Kidney (tissue), 13 donors: ENCODE measurements at regions not wholly inside any gene's neighbourhood (a gene's known extent, or its start where the extent isn't known, plus 50 kb on each side); places are given as distances from the start of the nearest gene placed in this dataset.
A peak's percentile ranks its signal among the peaks of the same experiment; 100 is the strongest.
"Not testable (repeated sequence)": the region's sequence is repeated elsewhere in the genome, so short reads cannot be mapped to it uniquely, and the experiment has no call there.

ENCODE experiments used
- DNase-seq, 5 donors: peaks; one replicate each; pipeline ENCODE4 v3.0.0-alpha.2; 2013 to 2020
- FAIRE-seq: peaks from 2 replicates; lab custom pipeline; 2012; peaks lifted over from hg19 to GRCh38; lab: Jason Lieb, UNC
- H3K27ac ChIP-seq, 2 donors: one replicate each; pipeline ENCODE4 v1.7.0; 2013; ENCODE audit warnings: low read depth in 2 of 2, low read length in 2 of 2, inconsistent platforms in 1 of 2
- H3K27me3 ChIP-seq: one replicate; pipeline ENCODE4 v1.7.1; 2013; ENCODE audit warnings: low read length, inconsistent platforms; ENCODE audit not compliant: control insufficient read depth, insufficient read depth
- H3K36me3 ChIP-seq, 3 donors: one replicate each; pipeline versions ENCODE4 v1.7.0 to v1.7.1; 2013; ENCODE audit warnings: low read length in 3 of 3, control low read depth in 1 of 3, inconsistent platforms in 1 of 3; ENCODE audit not compliant: insufficient read depth in 3 of 3, control insufficient read depth in 2 of 3
- H3K4me1 ChIP-seq, 3 donors: one replicate each; pipeline versions ENCODE4 v1.7.0 to v1.7.1; 2013; ENCODE audit warnings: low read length in 3 of 3, inconsistent platforms in 1 of 3, low read depth in 1 of 3; ENCODE audit not compliant: control insufficient read depth in 2 of 3, insufficient read depth in 2 of 3
- H3K4me3 ChIP-seq, 3 donors: one replicate each; pipeline versions ENCODE4 v1.7.0 to v1.8.1; 2013; ENCODE audit warnings: low read length in 3 of 3, control low read depth in 1 of 3, inconsistent platforms in 1 of 3
- H3K9ac ChIP-seq, 3 donors: one replicate each; pipeline versions ENCODE4 v1.7.0 to v1.7.1; 2013; ENCODE audit warnings: low read length in 3 of 3, control low read depth in 1 of 3, inconsistent platforms in 1 of 3
- H3K9me3 ChIP-seq, 3 donors: one replicate each; pipeline versions ENCODE4 v1.7.0 to v1.7.1; 2013; ENCODE audit warnings: low read length in 3 of 3, control low read depth in 1 of 3, inconsistent platforms in 1 of 3; ENCODE audit not compliant: control insufficient read depth in 2 of 3, insufficient read depth in 1 of 3
- CTCF ChIP-seq: IDR thresholded peaks from 3 replicates; pipeline ENCODE4 v1.5.1; 2012; ENCODE audit warnings: mild to moderate bottlenecking, moderate library complexity, borderline replicate concordance; ENCODE audit not compliant: insufficient read depth; ENCODE audit errors: extremely low read depth
- intact Hi-C: fragments of 100-400 bp; cut with DNase I; formaldehyde crosslinking; loops from one replicate; pipeline ENCODE4 v1.11.1; 2022
- donor health status: control.
- donor health status: control.
- donor health status: control.
- donor health status: control.
- donor health status: control.
- donor health status: DM: yes; HTN: yes; CAD: no.
- donor health status: Normal renal cell carcinoma (clear cell type).

GRCh38 chr12:87015352-87015751 lies 759.2 kb upstream of the MGAT4C start:
- intact Hi-C loops = no loop called here
- Histone ChIP-seq H3K4me1 (no peaks in the 10 kb centered on the region), H3K27me3 (no peaks in the 10 kb centered on the region), H3K9ac (no peak overlapping the region), H3K36me3 (no peaks in the 10 kb centered on the region), H3K9me3 (peaks cover 0 to 4% (median 0%) of the 10 kb centered on the region in 3 donors), H3K27ac (no peak overlapping the region), H3K4me3 (no peak overlapping the region)
- TF ChIP-seq CTCF = no peak
- FAIRE-seq (no peak), DNase-seq (no peak)

DNA sequence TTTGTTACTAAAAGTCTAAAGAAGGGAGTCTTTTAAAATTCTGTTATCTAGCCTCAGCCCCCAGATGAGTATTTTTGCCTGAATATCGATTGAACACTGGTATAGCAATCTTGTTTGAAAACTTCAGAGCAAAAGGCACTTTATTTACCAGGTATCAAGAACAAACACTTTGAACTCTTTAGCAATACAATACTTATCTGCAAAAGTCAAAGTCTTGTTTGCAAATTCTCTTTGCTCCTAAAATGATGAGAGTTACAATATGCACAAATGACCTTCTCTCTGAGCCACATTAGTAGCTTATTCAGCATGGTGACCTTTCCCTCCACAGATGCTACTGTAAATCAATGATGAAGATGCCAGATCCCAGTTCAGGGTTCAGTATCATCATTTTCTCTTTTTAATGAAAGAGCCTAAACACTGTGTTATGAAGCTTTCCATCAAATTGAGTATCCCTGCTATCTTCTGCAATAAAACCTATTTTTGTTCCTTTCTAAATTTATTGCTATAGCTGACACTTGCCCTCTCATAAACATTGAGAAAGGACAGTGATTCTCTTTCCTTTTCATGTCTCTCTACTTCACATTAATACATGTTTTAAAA lies 752.7 kb upstream of the MGAT4C start:
- TF ChIP-seq CTCF = no peak
- peak in 2 of 5 donors; percentile 1 to 5 for DNase-seq
- intact Hi-C loops = no loop called here
- H3K9ac ChIP-seq = no peak overlapping the region
- H3K4me1 ChIP-seq = no peaks in the 10 kb centered on the region
- H3K36me3 ChIP-seq = no peaks in the 10 kb centered on the region
- H3K4me3 ChIP-seq = no peak overlapping the region
- H3K9me3 ChIP-seq = no peaks in the 10 kb centered on the region
- no peak for FAIRE-seq
- H3K27ac ChIP-seq = no peak overlapping the region
- no peaks in the 10 kb centered on the region for H3K27me3 ChIP-seq

DNA sequence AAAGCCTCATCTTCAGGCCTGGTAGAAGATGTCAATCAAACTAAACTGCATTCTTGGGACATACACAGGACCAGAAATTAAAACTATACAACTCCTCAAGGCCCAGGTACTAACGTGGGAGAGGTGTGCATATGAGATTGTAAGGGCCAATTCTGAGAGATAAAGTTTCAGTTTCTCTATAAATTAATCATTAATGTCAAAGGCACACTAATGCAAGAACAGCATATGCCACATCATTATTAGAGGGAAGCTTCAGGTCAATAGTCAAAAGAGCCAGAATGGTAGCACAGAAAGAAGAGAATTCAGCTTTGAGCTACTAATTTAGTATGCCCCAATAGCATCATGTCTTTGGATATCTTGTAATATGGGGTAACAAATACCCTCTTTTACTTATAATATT lies 744.9 kb upstream of the MGAT4C start:
- no peak for TF ChIP-seq CTCF
- Histone ChIP-seq H3K9ac (no peak overlapping the region), H3K27ac (no peak overlapping the region), H3K36me3 (no peaks in the 10 kb centered on the region), H3K4me3 (no peak overlapping the region), H3K9me3 (peaks cover 0 to 11% (median 0%) of the 10 kb centered on the region in 3 donors), H3K4me1 (no peaks in the 10 kb centered on the region), H3K27me3 (no peaks in the 10 kb centered on the region)
- intact Hi-C loops = no loop called here
- FAIRE-seq (no peak), DNase-seq (no peak)

- Histone ChIP-seq H3K4me1 (no peaks in the 10 kb centered on the region), H3K36me3 (no peaks in the 10 kb centered on the region), H3K9ac (no peak overlapping the region), H3K4me3 (no peak overlapping the region), H3K9me3 (no peaks in the 10 kb centered on the region), H3K27ac (no peak overlapping the region), H3K27me3 (no peaks in the 10 kb centered on the region)
- DNase-seq = no peak
- FAIRE-seq = no peak
- intact Hi-C loops = no loop called here
- TF ChIP-seq CTCF = no peak
These were observed 729.1 kb upstream of the MGAT4C start for GRCh38 chr12:86985298-86985697.

DNA sequence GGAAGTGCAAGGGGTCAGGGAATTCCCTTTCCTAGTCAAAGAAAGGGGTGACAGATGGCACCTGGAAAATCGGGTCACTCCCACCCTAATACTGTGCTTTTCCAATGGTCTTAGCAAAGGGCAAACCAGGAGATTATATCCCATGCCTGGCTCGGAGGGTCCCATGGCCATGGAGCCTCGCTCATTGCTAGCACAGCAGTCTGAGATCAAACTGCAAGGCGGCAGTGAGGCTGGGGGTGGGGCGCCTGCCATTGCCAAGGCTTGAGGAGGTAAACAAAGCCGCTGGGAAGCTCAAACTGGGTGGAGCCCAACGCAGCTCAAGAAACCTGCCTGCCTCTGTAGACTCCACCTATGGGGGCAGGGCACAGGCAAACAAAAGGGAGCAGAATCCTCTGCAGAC lies 714.4 kb upstream of the MGAT4C start:
- H3K27me3 ChIP-seq, H3K9me3 ChIP-seq, H3K27ac ChIP-seq, H3K4me3 ChIP-seq, FAIRE-seq, H3K4me1 ChIP-seq, H3K36me3 ChIP-seq, H3K9ac ChIP-seq, intact Hi-C loops: not testable (repeated sequence)
- peak in 1 of 5 donors; percentile 35 for DNase-seq
